Activated CD4-positive, alpha-beta memory T cell treated with anti-CD3 and anti-CD28 coated beads for 36 hours (primary cell): ENCODE measurements at regions not wholly inside any gene's neighbourhood (a gene's known extent, or its start where the extent isn't known, plus 50 kb on each side); places are given as distances from the start of the nearest gene placed in this dataset.

ENCODE experiments used
- CTCF ChIA-PET: fragments of 350-600 bp; sonication (Branson Sonifier 250); formaldehyde crosslinking; loops from one replicate; lab custom pipeline; 2021; ENCODE audit warnings: antibody characterized with exemption, inconsistent platforms; lab: Charles Lee
- POLR2A ChIA-PET: fragments of 350-600 bp; sonication (Branson Sonifier 250); formaldehyde crosslinking; loops from one replicate; lab custom pipeline; 2021; ENCODE audit warnings: antibody characterized with exemption; lab: Charles Lee
- DNase-seq: peaks from one replicate; pipeline ENCODE4 v3.0.0-alpha.2; 2020
- H3K27ac Mint-ChIP-seq: one replicate; pipeline ENCODE4 v1.8.0; 2021; ENCODE audit warnings: mixed read lengths
- H3K27me3 Mint-ChIP-seq: one replicate; pipeline ENCODE4 v1.8.0; 2021; ENCODE audit warnings: mixed read lengths
- H3K36me3 Mint-ChIP-seq: one replicate; pipeline ENCODE4 v1.8.0; 2021; ENCODE audit warnings: mixed read lengths
- H3K4me1 Mint-ChIP-seq: one replicate; pipeline ENCODE4 v1.8.0; 2021; ENCODE audit warnings: low read depth, mixed read lengths
- H3K4me3 Mint-ChIP-seq: one replicate; pipeline ENCODE4 v1.8.0; 2021; ENCODE audit warnings: mild to moderate bottlenecking, mixed read lengths
- H3K9me3 Mint-ChIP-seq: one replicate; pipeline ENCODE4 v1.8.0; 2021; ENCODE audit warnings: mixed read lengths
- intact Hi-C: fragments of 100-400 bp; cut with micrococcal nuclease; formaldehyde crosslinking; loops from one replicate; pipeline ENCODE4 v1.15.1; 2023

GRCh38 chr2:104562537-104562936, 291.4 kb upstream of the POU3F3 start:
- DNase-seq: no peak
- intact Hi-C loops: no loop called here
- Mint-ChIP-seq H3K27me3 (no peaks in the 10 kb centered on the region), H3K9me3 (no peaks in the 10 kb centered on the region), H3K4me3 (no peak overlapping the region), H3K4me1 (no peaks in the 10 kb centered on the region), H3K36me3 (no peaks in the 10 kb centered on the region), H3K27ac (no peak overlapping the region)
- CTCF ChIA-PET: no interaction called here
- POLR2A ChIA-PET: no interaction called here

- DNase-seq: no peak
- Mint-ChIP-seq H3K9me3 (no peaks in the 10 kb centered on the region), H3K27ac (no peak overlapping the region), H3K4me1 (no peaks in the 10 kb centered on the region), H3K36me3 (no peaks in the 10 kb centered on the region), H3K4me3 (no peak overlapping the region), H3K27me3 (no peaks in the 10 kb centered on the region)
- intact Hi-C loops: no loop called here
- POLR2A ChIA-PET: no interaction called here
- CTCF ChIA-PET: no interaction called here
These were observed 290.4 kb upstream of the POU3F3 start for GRCh38 chr2:104563398-104563996.

GRCh38 chr2:104568247-104568646, 285.7 kb upstream of the POU3F3 start:
- DNase-seq: no peak
- intact Hi-C loops: no loop called here
- CTCF ChIA-PET: no interaction called here
- H3K4me1 Mint-ChIP-seq: no peaks in the 10 kb centered on the region
- POLR2A ChIA-PET: no interaction called here
- H3K4me3 Mint-ChIP-seq: no peak overlapping the region
- H3K36me3 Mint-ChIP-seq: no peaks in the 10 kb centered on the region
- no peak overlapping the region for H3K27ac Mint-ChIP-seq
- H3K27me3 Mint-ChIP-seq: no peaks in the 10 kb centered on the region
- no peaks in the 10 kb centered on the region for H3K9me3 Mint-ChIP-seq

- H3K4me3 Mint-ChIP-seq: no peak overlapping the region
- intact Hi-C loops: no loop called here
- no peak overlapping the region for H3K27ac Mint-ChIP-seq
- ChIA-PET POLR2A (no interaction called here), CTCF (no interaction called here)
- H3K36me3 Mint-ChIP-seq: no peaks in the 10 kb centered on the region
- no peaks in the 10 kb centered on the region for H3K4me1 Mint-ChIP-seq
- H3K27me3 Mint-ChIP-seq: no peaks in the 10 kb centered on the region
- no peak for DNase-seq
- no peaks in the 10 kb centered on the region for H3K9me3 Mint-ChIP-seq
These were observed 283.7 kb upstream of the POU3F3 start for GRCh38 chr2:104570259-104570658.

- Mint-ChIP-seq H3K4me1 (no peaks in the 10 kb centered on the region), H3K27ac (no peak overlapping the region), H3K9me3 (peaks cover 2% of the 10 kb centered on the region), H3K4me3 (no peak overlapping the region), H3K36me3 (no peaks in the 10 kb centered on the region), H3K27me3 (no peaks in the 10 kb centered on the region)
- ChIA-PET POLR2A (no interaction called here), CTCF (no interaction called here)
- intact Hi-C loops: no loop called here
- DNase-seq: no peak
These were observed 281.1 kb upstream of the POU3F3 start for GRCh38 chr2:104572834-104573233.

- Mint-ChIP-seq H3K9me3 (peaks cover 2% of the 10 kb centered on the region), H3K27ac (no peak overlapping the region), H3K36me3 (no peaks in the 10 kb centered on the region), H3K4me1 (no peaks in the 10 kb centered on the region), H3K27me3 (no peaks in the 10 kb centered on the region), H3K4me3 (no peak overlapping the region)
- intact Hi-C loops: no loop called here
- POLR2A ChIA-PET: no interaction called here
- CTCF ChIA-PET: no interaction called here
- DNase-seq: no peak
These were observed 279.5 kb upstream of the POU3F3 start for GRCh38 chr2:104574367-104574766.

GRCh38 chr2:104577143-104577542, 276.8 kb upstream of the POU3F3 start:
- ChIA-PET CTCF (no interaction called here), POLR2A (no interaction called here)
- Mint-ChIP-seq H3K36me3 (no peaks in the 10 kb centered on the region), H3K4me3 (no peak overlapping the region), H3K4me1 (no peaks in the 10 kb centered on the region), H3K27me3 (no peaks in the 10 kb centered on the region), H3K9me3 (peaks cover 2% of the 10 kb centered on the region), H3K27ac (no peak overlapping the region)
- DNase-seq: no peak
- intact Hi-C loops: no loop called here

- H3K27me3 Mint-ChIP-seq: no peaks in the 10 kb centered on the region
- ChIA-PET CTCF (no interaction called here), POLR2A (no interaction called here)
- intact Hi-C loops: no loop called here
- H3K9me3 Mint-ChIP-seq: no peaks in the 10 kb centered on the region
- H3K27ac Mint-ChIP-seq: no peak overlapping the region
- H3K4me1 Mint-ChIP-seq: no peaks in the 10 kb centered on the region
- no peaks in the 10 kb centered on the region for H3K36me3 Mint-ChIP-seq
- DNase-seq: no peak
- H3K4me3 Mint-ChIP-seq: no peak overlapping the region
These were observed 271.4 kb upstream of the POU3F3 start for GRCh38 chr2:104582471-104582870.

- DNase-seq: no peak
- intact Hi-C loops: no loop called here
- Mint-ChIP-seq H3K36me3 (no peaks in the 10 kb centered on the region), H3K4me3 (no peak overlapping the region), H3K27me3 (no peaks in the 10 kb centered on the region), H3K4me1 (no peaks in the 10 kb centered on the region), H3K27ac (no peak overlapping the region), H3K9me3 (no peaks in the 10 kb centered on the region)
- CTCF ChIA-PET: no interaction called here
- POLR2A ChIA-PET: no interaction called here
These were observed 270.1 kb upstream of the POU3F3 start for GRCh38 chr2:104583811-104584210.

GRCh38 chr2:104584393-104584792, 269.5 kb upstream of the POU3F3 start:
- no peaks in the 10 kb centered on the region for H3K9me3 Mint-ChIP-seq
- intact Hi-C loops: no loop called here
- H3K27ac Mint-ChIP-seq: no peak overlapping the region
- H3K27me3 Mint-ChIP-seq: no peaks in the 10 kb centered on the region
- no peak for DNase-seq
- no peaks in the 10 kb centered on the region for H3K4me1 Mint-ChIP-seq
- no peaks in the 10 kb centered on the region for H3K36me3 Mint-ChIP-seq
- POLR2A ChIA-PET: no interaction called here
- H3K4me3 Mint-ChIP-seq: no peak overlapping the region
- CTCF ChIA-PET: no interaction called here

GRCh38 chr2:104595576-104595975, 258.3 kb upstream of the POU3F3 start:
- Mint-ChIP-seq H3K27me3 (peaks cover 2% of the 10 kb centered on the region), H3K27ac (no peak overlapping the region), H3K9me3 (peaks cover 19% of the 10 kb centered on the region), H3K4me3 (no peak overlapping the region), H3K4me1 (no peaks in the 10 kb centered on the region), H3K36me3 (no peaks in the 10 kb centered on the region)
- intact Hi-C loops: no loop called here
- ChIA-PET CTCF (no interaction called here), POLR2A (no interaction called here)
- no peak for DNase-seq

GRCh38 chr2:104597942-104598341, 256.0 kb upstream of the POU3F3 start:
- DNase-seq: no peak
- intact Hi-C loops: no loop called here

GRCh38 chr2:104598636-104599035, 255.3 kb upstream of the POU3F3 start:
- Mint-ChIP-seq H3K4me3 (no peak overlapping the region), H3K36me3 (no peaks in the 10 kb centered on the region), H3K9me3 (peaks cover 4% of the 10 kb centered on the region), H3K4me1 (no peaks in the 10 kb centered on the region), H3K27ac (no peak overlapping the region), H3K27me3 (peaks cover 2% of the 10 kb centered on the region)
- POLR2A ChIA-PET: no interaction called here
- intact Hi-C loops: no loop called here
- CTCF ChIA-PET: no interaction called here
- no peak for DNase-seq

More at GRCh38 chr2:104597942-104598341, 256.0 kb upstream of the POU3F3 start:
- H3K27me3 Mint-ChIP-seq: peaks cover 2% of the 10 kb centered on the region
- no peak overlapping the region for H3K27ac Mint-ChIP-seq
- no peak overlapping the region for H3K4me3 Mint-ChIP-seq
- ChIA-PET CTCF (no interaction called here), POLR2A (no interaction called here)
- H3K9me3 Mint-ChIP-seq: peaks cover 6% of the 10 kb centered on the region
- H3K4me1 Mint-ChIP-seq: no peaks in the 10 kb centered on the region
- no peaks in the 10 kb centered on the region for H3K36me3 Mint-ChIP-seq
